NCI-H2196 treated with DMSO at 0.1 percent for 48 hours (cell line): ENCODE measurements at regions not wholly inside any gene's neighbourhood (a gene's known extent, or its start where the extent isn't known, plus 50 kb on each side); places are given as distances from the start of the nearest gene placed in this dataset.
"Not testable (repeated sequence)": the region's sequence is repeated elsewhere in the genome, so short reads cannot be mapped to it uniquely, and the experiment has no call there.

Source experiments
- DNase-seq: peaks from one replicate; lab custom pipeline; 2025; ENCODE audit not compliant: unreplicated experiment; lab: John Stamatoyannopoulos, UW

DNA sequence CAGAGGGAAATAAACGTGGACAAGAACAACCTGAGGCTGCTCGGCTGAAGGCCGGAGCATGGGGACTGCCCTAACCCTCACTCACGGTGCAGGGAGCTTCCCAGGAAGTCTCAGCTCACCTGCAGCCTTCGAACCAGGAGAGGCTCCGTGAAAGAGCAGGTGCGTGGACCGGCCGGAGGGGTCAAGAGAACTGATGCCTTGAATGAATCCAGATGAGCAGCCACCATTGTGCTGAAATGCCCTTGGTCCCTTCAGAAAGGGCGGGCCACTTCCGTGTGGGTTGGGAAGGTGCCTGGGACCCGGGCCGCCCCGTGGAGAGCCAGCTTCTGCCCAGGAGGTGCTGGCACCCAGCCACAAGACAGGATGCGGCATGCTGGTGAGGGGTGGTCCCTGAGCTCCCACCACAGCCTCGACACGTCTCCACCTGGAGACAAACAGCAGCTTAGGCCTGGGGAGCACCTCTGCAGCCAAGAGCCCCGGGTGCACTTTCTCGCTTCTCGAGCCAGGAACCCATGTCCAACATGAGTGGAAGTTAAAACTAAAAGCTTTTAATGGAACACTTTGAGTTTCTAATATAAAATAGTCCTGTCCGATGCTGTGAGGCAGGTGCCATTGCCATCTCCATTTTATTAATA lies 83.5 kb downstream of the TTLL2 start:
- no peak for DNase-seq

DNA sequence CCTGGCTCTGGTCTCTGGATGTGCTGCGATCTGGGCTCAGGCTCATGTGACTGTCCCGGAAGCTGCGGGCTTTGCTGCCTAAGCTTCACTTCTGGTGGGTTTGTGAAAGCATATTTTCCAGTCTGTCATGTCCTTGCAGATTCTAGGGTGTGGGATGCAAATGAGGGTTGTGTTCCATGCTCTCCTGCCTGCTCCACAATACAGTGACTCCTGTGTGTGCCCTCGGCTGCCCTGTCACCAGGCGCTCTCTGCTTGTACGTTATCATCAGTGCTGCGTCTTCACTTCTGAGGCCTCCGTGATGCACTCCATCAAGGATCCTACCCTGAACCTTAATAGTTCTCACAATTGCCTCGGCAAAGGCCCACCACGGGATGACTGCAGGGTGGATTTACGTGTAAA lies 84.2 kb downstream of the TTLL2 start:
- no peak for DNase-seq

DNA sequence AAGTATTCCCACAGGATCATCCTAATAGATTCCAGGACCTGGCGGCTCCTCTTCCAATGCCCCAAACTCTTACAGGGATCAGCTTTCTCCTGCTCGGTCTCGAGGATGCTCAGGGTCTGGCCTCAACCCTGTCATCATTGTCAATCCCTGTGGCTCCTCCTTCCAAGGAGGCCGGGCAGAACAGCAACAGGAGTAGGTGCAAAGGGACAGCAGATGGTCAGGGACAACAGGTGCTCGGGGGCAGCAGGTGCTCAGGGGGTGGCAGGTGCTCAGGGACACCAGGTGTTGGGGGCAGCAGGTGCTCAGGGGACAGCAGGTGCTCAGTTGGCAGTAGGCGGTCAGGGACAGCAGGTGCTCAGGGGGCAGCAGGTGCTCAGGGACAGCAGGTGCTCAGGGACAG lies 84.8 kb downstream of the TTLL2 start:
- DNase-seq, result no peak

DNA sequence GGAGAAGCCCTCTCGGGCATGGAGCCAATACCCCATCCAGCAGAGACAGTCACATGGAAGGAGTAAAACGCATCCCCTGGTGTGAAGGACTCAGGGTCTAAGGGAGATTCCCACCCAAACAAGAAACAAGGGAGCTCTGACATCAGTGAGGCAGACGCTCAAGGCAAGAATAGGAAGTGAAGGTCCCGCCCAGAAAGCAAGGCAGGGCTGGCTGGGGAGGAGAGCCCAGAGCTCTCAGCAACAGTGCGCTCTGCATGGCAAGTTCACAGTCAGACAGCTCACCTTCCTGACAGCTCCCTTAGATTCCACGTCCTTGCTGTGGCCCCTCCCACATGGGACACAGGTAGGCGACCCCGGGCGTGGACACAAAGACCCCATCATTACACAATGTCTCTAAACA lies 85.6 kb downstream of the TTLL2 start:
- DNase-seq, result no peak

DNA sequence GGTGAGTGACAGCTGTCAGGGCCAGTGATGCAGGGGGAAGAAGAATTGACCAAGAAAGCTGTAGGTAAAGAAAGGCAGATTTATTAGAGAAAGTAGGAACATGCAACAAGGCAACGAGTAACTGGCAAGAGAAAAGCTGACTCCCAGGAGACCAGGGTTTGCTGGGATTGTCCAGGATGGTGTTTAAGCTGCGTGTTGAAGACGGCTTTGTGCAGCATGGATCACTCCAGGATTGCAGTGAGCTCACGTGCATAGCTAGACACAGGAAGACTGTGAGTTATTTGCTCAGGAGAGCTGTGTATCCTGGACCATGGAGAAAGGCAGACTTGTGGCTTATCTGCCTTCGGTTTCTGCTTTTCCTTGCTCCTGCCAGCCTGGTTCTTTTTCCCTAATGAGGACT lies 87.6 kb downstream of the TTLL2 start:
- no peak for DNase-seq

DNA sequence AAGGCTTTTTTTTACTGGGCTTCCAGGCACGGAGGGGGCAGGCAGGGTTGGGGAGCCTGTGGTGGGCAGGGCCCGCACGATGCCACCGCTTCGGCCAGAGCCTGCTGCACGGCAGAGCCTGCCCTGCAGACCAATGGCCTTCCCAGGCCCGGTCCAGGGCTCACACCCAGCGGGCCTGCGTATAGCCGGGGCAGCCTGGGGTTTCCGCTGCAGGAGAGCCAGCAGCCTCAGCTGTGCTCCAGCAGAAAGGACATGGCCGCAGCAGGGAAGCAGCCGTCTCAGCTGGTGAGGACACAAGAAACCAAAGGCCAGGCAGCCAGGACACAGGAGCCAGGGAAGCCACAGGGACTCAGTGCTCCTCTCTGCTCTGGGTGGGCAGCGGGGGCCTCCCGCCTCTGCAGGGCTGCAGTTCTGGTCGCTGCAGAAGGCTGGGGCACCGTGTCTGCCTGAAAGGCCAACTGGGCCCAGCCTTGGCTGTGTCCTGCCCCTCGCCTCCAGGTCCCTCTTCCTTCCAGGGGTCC lies 90.6 kb downstream of the TTLL2 start:
- DNase-seq, result no peak

DNA sequence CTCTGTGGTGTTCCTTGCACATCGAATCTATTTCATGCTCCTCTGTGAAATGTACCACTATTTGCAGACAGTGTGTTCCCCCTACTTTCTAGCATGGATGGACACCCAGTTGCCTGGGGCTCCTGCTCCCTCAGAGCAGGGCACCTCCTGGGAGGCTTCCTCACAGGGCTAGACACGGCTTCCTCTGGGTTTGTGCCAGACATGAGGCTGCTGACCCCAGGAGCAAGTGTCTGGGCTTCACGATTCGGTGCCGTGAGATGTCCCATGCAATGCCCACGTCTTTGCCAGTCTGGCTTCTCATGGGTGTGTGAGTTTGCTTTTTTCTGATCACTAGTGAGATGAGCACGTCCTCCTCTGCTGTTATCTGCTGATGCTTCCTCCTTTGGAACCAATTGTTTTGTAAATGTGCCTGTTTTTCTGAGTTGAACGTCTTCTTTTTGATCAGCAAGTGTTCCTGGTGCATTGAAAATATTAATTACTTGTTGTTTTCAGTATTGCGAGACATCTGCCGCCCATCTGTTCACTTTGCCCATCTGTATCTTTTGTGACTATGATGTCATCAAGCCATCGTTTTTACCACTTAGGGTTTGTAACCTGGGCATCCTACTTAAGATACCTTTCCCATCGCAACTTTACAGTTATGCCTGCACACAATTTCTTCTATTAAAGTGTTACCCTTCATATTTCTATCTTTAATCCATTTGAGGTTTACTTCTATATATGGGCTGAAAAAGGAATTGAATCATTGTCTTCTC lies 92.0 kb downstream of the TTLL2 start:
- DNase-seq, result no peak

DNA sequence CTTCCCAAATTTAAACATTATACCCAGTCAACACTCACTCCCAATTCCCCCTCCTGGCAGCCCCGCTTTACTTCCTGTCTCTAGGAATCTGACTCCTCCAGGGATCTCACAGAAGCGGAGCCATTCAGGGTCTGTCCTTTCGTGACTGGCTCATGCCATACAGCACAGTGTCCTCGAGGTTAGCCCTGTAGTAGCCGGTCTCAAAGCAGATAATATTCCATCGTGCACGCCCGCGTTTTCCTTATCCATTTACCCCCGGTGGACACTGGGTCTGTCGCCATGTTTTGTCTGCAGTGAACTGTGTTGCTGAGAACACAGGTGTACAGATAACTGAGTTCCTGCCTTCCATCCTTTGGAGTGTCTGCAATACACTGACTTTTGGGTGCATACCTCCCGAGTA lies 95.3 kb downstream of the TTLL2 start:
- no peak for DNase-seq

DNA sequence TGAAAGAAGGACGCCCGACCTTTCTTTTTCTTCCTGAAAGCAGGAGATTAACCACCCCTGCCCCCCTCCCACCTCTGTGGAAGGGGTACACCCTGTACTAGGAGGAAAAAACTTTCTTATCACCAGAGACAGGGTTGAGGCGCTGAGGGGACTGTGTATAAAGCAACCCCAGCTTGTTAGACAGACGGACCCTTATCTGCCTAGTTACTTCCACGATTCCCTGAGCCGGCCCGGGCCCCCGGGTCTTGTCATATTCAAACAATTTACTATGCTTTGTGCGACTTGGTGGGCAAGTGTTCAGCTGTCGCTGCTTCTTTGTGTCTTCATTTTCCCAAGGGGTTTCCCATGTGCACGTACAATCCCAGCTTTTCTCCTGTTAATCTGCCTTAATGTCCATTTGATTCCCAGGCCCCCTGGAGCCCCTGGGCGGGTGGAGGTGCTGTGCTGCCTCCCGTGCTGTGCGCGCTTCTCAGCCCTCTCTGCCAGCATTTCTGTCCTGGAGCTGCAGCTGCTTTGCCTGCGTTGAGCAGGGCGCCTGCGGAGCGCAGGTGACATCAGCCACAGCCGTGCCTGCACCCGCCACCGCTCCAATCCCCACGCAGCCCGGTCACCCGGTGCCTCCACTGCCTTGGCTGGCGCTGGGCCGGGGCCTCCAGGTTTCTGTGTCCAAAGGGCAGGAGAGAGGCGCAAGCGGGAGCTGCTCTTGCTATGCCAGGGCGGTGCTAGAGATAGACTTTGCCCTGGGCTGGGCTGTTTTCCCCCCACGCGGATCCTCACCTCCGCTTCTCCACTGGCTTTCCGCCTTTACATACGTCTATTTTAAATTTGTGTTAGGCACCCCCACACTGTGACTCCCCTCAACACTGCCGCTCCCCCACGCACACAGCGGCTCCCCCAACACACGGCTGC lies 96.2 kb downstream of the TTLL2 start:
- DNase-seq, result no peak

DNA sequence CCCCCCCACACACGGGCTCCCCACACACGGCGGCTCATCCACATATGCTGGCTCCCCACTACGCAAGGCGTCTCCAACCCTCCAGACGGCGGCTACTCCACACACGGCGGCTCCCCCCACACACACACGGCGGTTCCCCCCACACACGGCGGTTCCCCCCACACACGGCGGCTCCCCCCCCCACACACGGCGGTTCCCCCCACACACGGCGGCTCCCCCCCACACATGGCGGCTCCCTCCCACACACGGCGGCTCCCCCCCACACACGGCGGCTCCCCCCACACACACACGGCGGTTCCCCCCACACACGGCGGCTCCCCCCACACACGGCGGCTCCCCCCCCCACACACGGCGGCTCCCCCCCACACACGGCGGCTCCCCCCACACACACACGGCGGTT lies 97.1 kb downstream of the TTLL2 start:
- DNase-seq, result not testable (repeated sequence)

DNA sequence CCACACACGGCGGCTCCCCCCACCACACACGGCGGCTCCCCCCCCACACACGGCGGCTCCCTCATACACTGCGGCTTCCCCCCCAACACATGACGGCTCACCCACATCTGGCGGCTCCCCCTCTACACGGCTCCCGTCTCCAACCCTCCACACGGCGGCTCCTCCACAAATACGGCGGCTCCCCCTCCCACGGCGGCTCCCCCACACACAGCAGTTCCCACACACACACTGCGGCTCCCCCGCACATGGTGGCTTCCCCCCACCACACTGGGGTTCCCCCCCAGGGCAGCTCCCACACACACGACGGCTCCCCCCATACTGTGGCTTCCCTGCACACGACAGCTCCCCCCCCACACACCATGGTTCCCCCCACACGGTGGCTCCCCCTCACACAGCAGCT lies 98.0 kb downstream of the TTLL2 start:
- DNase-seq, result no peak

DNA sequence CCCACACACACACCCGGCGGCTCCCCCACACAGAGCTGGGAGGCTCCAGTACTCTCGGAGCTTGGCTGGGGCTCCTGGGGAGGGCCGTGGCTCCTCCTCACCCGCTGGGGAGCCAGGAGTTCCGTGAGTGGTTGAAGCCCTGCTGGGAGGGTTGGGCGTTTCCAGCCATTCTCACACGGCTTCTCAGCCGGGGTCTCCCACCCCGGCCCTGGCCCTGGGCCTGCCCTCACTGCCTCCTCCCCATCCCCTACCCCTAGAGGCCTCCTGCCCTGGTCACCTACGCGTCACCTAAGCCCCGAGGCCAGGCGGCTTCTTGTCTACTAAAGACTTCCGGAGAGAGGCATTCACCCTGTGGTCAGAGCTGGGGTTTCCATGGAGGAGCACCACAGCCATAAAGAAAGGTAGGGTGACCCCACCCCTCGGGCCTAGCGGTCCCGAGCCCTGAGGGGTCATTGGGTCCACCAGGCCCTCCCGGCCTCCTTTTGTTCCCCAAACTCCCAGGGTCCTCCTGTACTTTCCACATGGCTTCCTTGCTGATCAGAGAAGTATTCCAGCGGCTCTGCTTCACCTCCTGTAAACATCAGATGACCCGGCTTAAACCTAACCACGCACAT lies 99.3 kb downstream of the TTLL2 start:
- no peak for DNase-seq

DNA sequence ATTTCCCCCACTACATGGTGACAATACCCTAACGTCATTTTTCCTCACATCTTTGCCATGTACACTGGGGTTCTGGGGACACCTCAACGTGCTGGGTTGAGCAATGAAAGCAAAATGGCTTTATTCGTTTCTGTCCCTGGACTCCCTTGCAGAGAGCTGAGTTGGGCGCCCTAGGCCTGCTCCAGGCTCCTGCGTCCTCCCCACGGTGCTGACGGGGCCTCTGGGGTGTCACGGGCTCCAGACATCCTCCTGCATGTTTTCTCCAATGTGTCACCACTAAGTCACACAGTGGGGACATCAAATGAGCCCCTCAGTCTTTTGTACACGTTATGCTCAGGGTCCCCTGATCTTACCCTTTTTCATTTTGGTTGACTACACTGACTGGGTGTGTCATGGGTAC lies 99.8 kb downstream of the TTLL2 start:
- DNase-seq, result no peak

DNA sequence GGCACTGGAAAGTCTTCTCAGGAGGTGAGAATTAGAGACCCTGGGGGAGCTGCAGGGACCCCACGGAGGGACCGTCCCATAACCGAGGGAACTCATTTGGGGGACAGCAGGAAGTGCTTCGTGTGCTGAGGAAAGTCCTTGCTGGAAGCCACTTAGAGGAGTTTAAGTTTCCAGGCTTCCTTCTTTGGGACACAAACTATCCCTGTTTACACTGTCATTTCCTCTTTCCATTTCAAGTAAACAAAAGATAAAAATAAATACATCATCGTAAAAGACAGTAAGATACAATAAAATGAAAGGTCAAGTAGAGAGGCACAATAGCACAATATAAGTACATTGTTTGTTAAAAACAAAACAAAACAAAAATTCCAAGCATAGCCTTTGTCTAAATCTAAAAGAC lies 101.2 kb downstream of the TTLL2 start:
- DNase-seq, result no peak

DNA sequence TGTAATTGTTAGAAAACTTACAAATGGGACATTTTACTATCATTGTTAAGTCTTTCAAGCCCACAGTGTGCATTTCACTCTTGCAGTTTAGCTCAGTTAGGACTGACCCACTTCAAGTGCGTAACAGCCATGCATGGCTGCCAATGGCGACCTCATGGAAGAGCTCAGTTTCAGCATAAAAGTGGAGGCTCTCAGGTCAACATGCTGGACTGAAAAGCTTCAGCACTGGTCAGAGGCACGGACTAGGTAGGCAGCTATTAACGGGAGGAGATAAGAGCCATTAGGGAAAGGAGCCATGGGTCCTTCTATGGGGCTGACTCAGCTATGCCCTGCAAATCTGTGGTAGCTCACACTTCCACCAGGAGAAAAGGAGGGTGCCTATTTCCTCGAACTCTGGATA lies 101.8 kb downstream of the TTLL2 start:
- DNase-seq, result no peak

DNA sequence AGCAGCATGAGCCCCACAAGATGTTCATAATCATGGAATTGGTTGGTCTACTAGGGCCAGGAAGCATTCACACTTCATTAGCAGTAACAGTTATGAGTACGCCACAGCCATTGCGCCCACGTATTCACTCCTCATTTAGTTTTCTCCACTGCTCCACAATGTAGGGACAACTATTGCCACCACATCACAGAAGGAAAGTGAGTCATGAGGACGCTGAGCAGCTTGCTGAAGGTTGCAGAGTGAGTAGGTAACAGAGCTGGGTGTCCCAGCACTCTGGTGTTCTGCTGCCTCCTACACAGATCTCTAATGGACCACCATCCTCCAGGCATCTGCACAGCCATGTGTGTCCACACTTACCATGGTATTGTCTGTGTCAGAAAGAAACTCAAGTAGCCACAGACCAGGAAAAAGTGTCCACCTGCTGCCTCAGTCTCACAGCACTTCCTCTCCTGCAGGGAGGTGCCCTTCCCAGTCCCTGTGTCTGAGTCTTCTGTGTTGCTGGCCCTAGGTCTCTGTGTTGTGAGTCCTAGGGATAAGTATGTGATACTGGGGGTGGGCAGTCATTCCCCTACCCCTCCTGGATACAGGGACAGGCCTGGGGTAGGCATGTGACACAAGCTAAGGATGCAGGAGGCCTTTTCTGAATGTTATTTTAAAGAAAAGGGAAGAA lies 103.9 kb downstream of the TTLL2 start:
- DNase-seq, result no peak

DNA sequence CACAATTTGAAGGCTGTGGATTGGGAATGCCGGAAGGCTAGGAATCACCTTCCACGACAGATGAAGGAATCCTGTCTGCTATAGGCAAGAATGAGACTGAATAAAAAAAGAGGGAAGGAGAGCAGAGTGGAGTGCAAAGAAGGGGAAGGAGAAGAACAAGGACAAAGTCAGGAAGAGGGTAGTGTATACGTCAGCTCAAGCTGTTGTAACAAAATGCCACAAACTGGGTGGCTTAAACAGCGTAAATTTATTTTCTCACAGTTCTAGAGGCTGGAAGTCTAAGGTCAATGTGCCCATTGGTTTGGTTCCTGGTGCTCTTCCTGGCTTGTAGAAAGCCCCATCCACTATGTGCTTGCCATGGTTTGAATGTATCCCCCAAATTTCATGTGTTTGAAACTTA lies 104.5 kb downstream of the TTLL2 start:
- no peak for DNase-seq

DNA sequence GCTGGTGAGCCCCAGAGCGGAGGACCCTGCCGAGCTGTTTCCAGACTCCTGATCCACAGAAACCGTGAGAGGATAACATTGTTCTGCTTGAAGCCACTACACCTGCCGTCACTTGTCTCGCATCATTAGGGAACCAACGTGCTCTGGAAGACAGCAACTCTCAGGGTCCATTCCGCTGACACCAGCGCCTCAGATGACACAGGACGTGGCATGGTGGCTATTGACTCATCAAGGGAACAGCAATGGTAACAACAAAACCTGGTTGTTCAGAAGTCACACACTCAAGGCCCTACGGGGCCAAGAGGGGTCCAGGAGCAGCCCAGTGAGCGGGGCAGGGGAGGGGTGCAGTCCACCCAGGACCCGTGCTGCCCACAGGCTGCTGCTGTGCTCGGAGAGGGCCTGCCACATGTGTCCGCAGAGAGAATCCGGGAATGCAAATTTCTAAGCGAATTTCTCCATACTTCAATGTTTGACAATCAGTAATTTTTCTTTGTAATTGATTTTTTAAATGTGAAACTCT lies 110.4 kb downstream of the TTLL2 start:
- DNase-seq, result no peak

DNA sequence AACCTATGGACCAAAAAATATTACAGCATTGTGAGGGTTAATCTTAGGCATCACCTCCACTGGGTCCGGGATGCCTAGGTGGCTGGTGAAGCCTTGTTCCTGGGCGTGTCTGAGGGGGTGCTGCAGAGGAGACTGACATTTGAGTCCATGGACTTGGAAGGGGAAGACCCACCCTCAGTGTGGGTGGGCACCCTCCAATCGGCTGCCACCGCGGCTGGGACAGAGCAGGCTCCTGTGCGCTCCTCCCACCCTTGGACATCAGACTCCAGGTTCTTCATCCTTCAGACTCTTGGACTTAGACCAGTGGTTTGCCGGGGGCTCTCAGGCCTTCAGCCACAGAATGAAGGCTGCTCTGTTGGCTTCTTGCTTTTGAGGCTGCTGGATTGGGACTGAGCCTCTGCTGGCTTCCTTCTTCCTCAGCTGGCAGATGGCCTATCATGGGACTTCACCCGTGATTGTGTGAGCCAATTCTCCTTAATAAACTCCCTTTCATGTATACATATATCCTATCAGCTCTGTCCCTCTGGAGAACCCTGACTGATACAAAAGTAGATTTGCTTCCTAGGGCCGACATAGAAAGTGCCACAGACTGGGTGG lies 113.1 kb downstream of the TTLL2 start:
- no peak for DNase-seq

DNA sequence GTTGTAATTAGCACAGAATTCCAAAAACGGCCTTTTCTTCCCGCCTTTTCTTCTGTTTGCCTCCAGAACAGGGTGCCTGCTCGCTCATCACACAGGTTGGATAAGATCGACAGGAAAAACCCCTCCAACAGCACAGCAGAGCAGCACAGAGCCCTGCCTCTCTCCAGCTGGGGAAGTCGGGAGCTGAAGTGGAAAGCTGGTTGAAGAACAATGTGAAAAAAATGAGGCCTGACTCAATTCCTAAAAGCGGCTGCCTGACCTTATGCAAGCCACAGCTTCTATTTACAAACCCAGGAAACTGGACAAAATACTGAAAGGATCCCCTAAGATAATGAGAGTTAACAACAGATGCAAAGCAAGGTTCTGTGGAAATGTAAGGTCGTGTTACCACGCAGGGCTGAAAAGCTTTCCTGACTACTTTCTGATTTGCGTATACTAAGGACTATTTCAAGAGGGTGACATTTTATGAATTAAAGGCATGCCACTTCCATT lies 116.9 kb downstream of the TTLL2 start:
- DNase-seq, result no peak
